B cell (primary cell): ENCODE measurements at regions not wholly inside any gene's neighbourhood (a gene's known extent, or its start where the extent isn't known, plus 50 kb on each side); places are given as distances from the start of the nearest gene placed in this dataset.

Experiments
- ATAC-seq: fragments of 200-7000 bp; cut with Tn5 transposase; one replicate; pipeline ENCODE4 v1.10.0; 2021; ENCODE audit warnings: low read depth, mild to moderate bottlenecking, moderate number of reproducible peaks, moderate library complexity
- CTCF ChIA-PET: fragments of 350-600 bp; sonication (Branson Sonifier 250); formaldehyde crosslinking; loops from one replicate; lab custom pipeline; 2021; ENCODE audit warnings: antibody characterized with exemption, inconsistent platforms; lab: Charles Lee
- POLR2A ChIA-PET: fragments of 350-600 bp; sonication (Branson Sonifier 250); formaldehyde crosslinking; loops from one replicate; lab custom pipeline; 2021; ENCODE audit warnings: antibody characterized with exemption; lab: Charles Lee
- DNase-seq: peaks from one replicate; pipeline ENCODE4 v3.0.0; 2013
- H2AFZ ChIP-seq: 2 replicates; pipeline ENCODE4 v1.6.1; 2012; ENCODE audit warnings: mild to moderate bottlenecking, low read depth, low read length; ENCODE audit not compliant: insufficient read depth, poor library complexity, severe bottlenecking
- H3K27ac ChIP-seq, 2 donors: 1 replicate in 1 of 2; 2 replicates in 1 of 2; pipeline ENCODE4 v1.5.1; 2012 to 2013; ENCODE audit warnings: low read length in 2 of 2, mild to moderate bottlenecking in 2 of 2, moderate library complexity in 1 of 2
- H3K27me3 ChIP-seq, 4 experiments: fragments of 200-600 bp in 1 of 4; sonication (generic) in 1 of 4; replicated peaks in 1 of 4; 1 replicate in 2 of 4; 2 replicates in 2 of 4; pipeline versions ENCODE4 v1.6.1 to v1.7.0; 2013 to 2016; ENCODE audit warnings: low read length in 3 of 4, mild to moderate bottlenecking in 2 of 4, mixed read lengths in 1 of 4, moderate library complexity in 1 of 4; ENCODE audit not compliant: insufficient read depth in 4 of 4, control insufficient read depth in 3 of 4; ENCODE audit errors: control extremely low read depth in 1 of 4
- H3K36me3 ChIP-seq, 2 experiments: replicated peaks in 1 of 2; 1 replicate in 1 of 2; 2 replicates in 1 of 2; pipeline versions ENCODE4 v1.6.1 to v1.7.1; 2013; ENCODE audit warnings: low read length in 1 of 2; ENCODE audit not compliant: insufficient read depth in 2 of 2, control insufficient read depth in 1 of 2; ENCODE audit errors: control extremely low read depth in 1 of 2, extremely low read depth in 1 of 2
- H3K4me1 ChIP-seq, 2 donors: fragments of 200-600 bp in 1 of 2; sonication (generic) in 1 of 2; 1 replicate in 1 of 2; 2 replicates in 1 of 2; pipeline versions ENCODE4 v1.5.1 to v1.6.1; 2013 to 2017; ENCODE audit warnings: low read length in 2 of 2; ENCODE audit not compliant: control insufficient read depth in 2 of 2, insufficient read depth in 2 of 2
- H3K4me2 ChIP-seq: replicated peaks from 2 replicates; pipeline ENCODE3; 2012; ENCODE audit warnings: mild to moderate bottlenecking, low read depth, low read length; ENCODE audit not compliant: poor library complexity, severe bottlenecking
- H3K4me3 ChIP-seq, 5 experiments: fragments of 200-600 bp in 1 of 5; sonication (generic) in 1 of 5; 1 replicate in 3 of 5; 2 replicates in 2 of 5; pipeline versions ENCODE4 v1.5.1 to v1.7.0; 2011 to 2016; ENCODE audit warnings: low read length in 4 of 5, mild to moderate bottlenecking in 4 of 5, low read depth in 2 of 5, control low read depth in 1 of 5, moderate library complexity in 1 of 5; ENCODE audit not compliant: insufficient read depth in 1 of 5; ENCODE audit errors: control extremely low read depth in 1 of 5, extremely low read depth in 1 of 5
- H3K79me2 ChIP-seq: fragments of 200-600 bp; sonication (generic); one replicate; pipeline ENCODE4 v1.6.0; 2016; ENCODE audit warnings: low read length; ENCODE audit not compliant: control insufficient read depth, insufficient read depth
- H3K9ac ChIP-seq: fragments of 200-600 bp; sonication (generic); 2 replicates; pipeline ENCODE4 v1.6.1; 2017; ENCODE audit warnings: mild to moderate bottlenecking, low read length, moderate library complexity
- H3K9me3 ChIP-seq, 3 donors: one replicate each; pipeline versions ENCODE4 v1.6.1 to v1.7.1; 2013; ENCODE audit warnings: low read length in 2 of 3; ENCODE audit not compliant: control insufficient read depth in 2 of 3, insufficient read depth in 1 of 3; ENCODE audit errors: control extremely low read depth in 1 of 3
- H4K20me1 ChIP-seq: 2 replicates; pipeline ENCODE4 v1.6.0; 2012; ENCODE audit warnings: mild to moderate bottlenecking, low read length; ENCODE audit not compliant: insufficient read depth, control insufficient read depth, poor library complexity, severe bottlenecking
- H3K27ac Mint-ChIP-seq: one replicate; pipeline ENCODE4 v1.8.0; 2021; ENCODE audit warnings: mixed read lengths
- H3K27me3 Mint-ChIP-seq: one replicate; pipeline ENCODE4 v1.8.0; 2021; ENCODE audit warnings: mixed read lengths
- H3K4me1 Mint-ChIP-seq: one replicate; pipeline ENCODE4 v1.8.0; 2021; ENCODE audit warnings: mixed read lengths
- H3K4me3 Mint-ChIP-seq: one replicate; pipeline ENCODE4 v1.8.0; 2021; ENCODE audit warnings: mixed read lengths
- H3K9me3 Mint-ChIP-seq: one replicate; pipeline ENCODE4 v1.8.0; 2022; ENCODE audit warnings: mixed read lengths; ENCODE audit not compliant: insufficient read depth
- CTCF ChIP-seq: fragments of 200-600 bp; IDR thresholded peaks from one replicate; pipeline ENCODE4 v1.8.0; 2022; ENCODE audit warnings: antibody characterized with exemption, mild to moderate bottlenecking
- EZH2 ChIP-seq: IDR thresholded peaks from 2 replicates; pipeline ENCODE4 v1.6.1; 2012; ENCODE audit warnings: borderline replicate concordance, low read depth, mild to moderate bottlenecking, moderate library complexity, low read length; ENCODE audit not compliant: insufficient read depth, poor library complexity, severe bottlenecking
- WGBS: methylation state at CpG from one replicate; pipeline ENCODE4 v1.1.5; 2013; ENCODE audit warnings: missing lambda C conversion rate; ENCODE audit not compliant: insufficient coverage; 5-methylcytosine and 5-hydroxymethylcytosine counted together
- intact Hi-C: fragments of 100-400 bp; cut with micrococcal nuclease; formaldehyde crosslinking; loops from one replicate; pipeline ENCODE4 v1.10.0; 2022

- Histone ChIP-seq H3K9me3 (peaks cover 0 to 5% (median 0%) of the 10 kb centered on the region in 3 donors), H3K4me2 (no peak overlapping the region), H3K9ac (no peak overlapping the region), H2AFZ (no peak overlapping the region), H3K4me1 (no peaks in the 10 kb centered on the region), H4K20me1 (no peaks in the 10 kb centered on the region), H3K36me3 (no peaks in the 10 kb centered on the region), H3K27me3 (no peaks in the 10 kb centered on the region), H3K27ac (no peak overlapping the region), H3K4me3 (no peak overlapping the region), H3K79me2 (no peaks in the 10 kb centered on the region)
- Mint-ChIP-seq H3K4me1 (no peaks in the 10 kb centered on the region), H3K9me3 (no peaks in the 10 kb centered on the region), H3K4me3 (no peak overlapping the region), H3K27ac (no peak overlapping the region), H3K27me3 (peaks cover 20% of the 10 kb centered on the region)
- ATAC-seq: no peak
- no peak for DNase-seq
- ChIA-PET POLR2A (no interaction called here), CTCF (no interaction called here)
- 90% methylated on average over 2 of the region's 2 CpGs for WGBS
- intact Hi-C loops: no loop called here
- TF ChIP-seq EZH2: no peak
- no peak for TF ChIP-seq CTCF
Measured at GRCh38 chr1:30299393-30299792, 424.0 kb downstream of the MATN1 start.

GRCh38 chr1:30295674-30296073, 427.7 kb downstream of the MATN1 start:
- Mint-ChIP-seq H3K27me3 (peaks cover 20% of the 10 kb centered on the region), H3K9me3 (no peaks in the 10 kb centered on the region), H3K27ac (no peak overlapping the region), H3K4me3 (no peak overlapping the region), H3K4me1 (no peaks in the 10 kb centered on the region)
- no peak overlapping the region for H3K27ac ChIP-seq
- H3K36me3 ChIP-seq: no peaks in the 10 kb centered on the region
- no peak for TF ChIP-seq CTCF
- TF ChIP-seq EZH2: no peak
- no peaks in the 10 kb centered on the region for H3K27me3 ChIP-seq
- no peaks in the 10 kb centered on the region for H4K20me1 ChIP-seq
- CTCF ChIA-PET: no interaction called here
- no peak overlapping the region for H3K4me2 ChIP-seq
- H3K9me3 ChIP-seq: peaks cover 0 to 5% (median 0%) of the 10 kb centered on the region in 3 donors
- H3K9ac ChIP-seq: no peak overlapping the region
- ATAC-seq (no peak), DNase-seq (no peak)
- no peak overlapping the region for H2AFZ ChIP-seq
- intact Hi-C loops: no loop called here
- no peak overlapping the region for H3K4me3 ChIP-seq
- H3K79me2 ChIP-seq: no peaks in the 10 kb centered on the region
- 97% methylated on average over 4 of the region's 4 CpGs for WGBS
- H3K4me1 ChIP-seq: no peaks in the 10 kb centered on the region
- POLR2A ChIA-PET: no interaction called here
